Coronary artery (tissue), 2 donors: ENCODE measurements at regions not wholly inside any gene's neighbourhood (a gene's known extent, or its start where the extent isn't known, plus 50 kb on each side); places are given as distances from the start of the nearest gene placed in this dataset.

Experiments used
- DNase-seq: peaks from one replicate; pipeline ENCODE4 v3.0.0-alpha.2; 2017; ENCODE audit warnings: low spot score
- H3K27ac ChIP-seq, 2 donors: fragments of 200-600 bp; sonication (generic); one replicate each; pipeline ENCODE4 v1.5.1; 2016 to 2019
- H3K4me3 ChIP-seq: fragments of 200-600 bp; sonication (generic); 2 replicates; pipeline ENCODE4 v1.5.1; 2016; ENCODE audit warnings: mild to moderate bottlenecking, moderate library complexity
- CTCF ChIP-seq: fragments of 200-600 bp; sonication (generic); IDR thresholded peaks from one replicate; pipeline ENCODE4 v1.5.1; 2019; ENCODE audit warnings: antibody characterized with exemption

GRCh38 chr2:18731666-18732065, 142.3 kb upstream of the NT5C1B start:
- no peak overlapping the region for H3K4me3 ChIP-seq
- no peak for DNase-seq
- no peak overlapping the region for H3K27ac ChIP-seq
- TF ChIP-seq CTCF: no peak

GRCh38 chr2:18724371-18725145, 135.2 kb upstream of the NT5C1B start:
- no peak for DNase-seq
- TF ChIP-seq CTCF: no peak
- Histone ChIP-seq H3K27ac (no peak overlapping the region), H3K4me3 (no peak overlapping the region)

GRCh38 chr2:18723219-18723618, 133.8 kb upstream of the NT5C1B start:
- H3K27ac ChIP-seq: no peak overlapping the region
- TF ChIP-seq CTCF: no peak
- H3K4me3 ChIP-seq: no peak overlapping the region
- DNase-seq: no peak

GRCh38 chr2:18722101-18722500, 132.7 kb upstream of the NT5C1B start:
- peak overlapping the region; percentile 55 to 77 for H3K27ac ChIP-seq
- H3K4me3 ChIP-seq: no peak overlapping the region
- no peak for DNase-seq
- TF ChIP-seq CTCF: no peak

GRCh38 chr2:18721038-18721922, 131.9 kb upstream of the NT5C1B start:
- peak overlapping the region; percentile 55 to 77 for H3K27ac ChIP-seq
- no peak for DNase-seq
- no peak for TF ChIP-seq CTCF
- no peak overlapping the region for H3K4me3 ChIP-seq

- no peak overlapping the region for H3K4me3 ChIP-seq
- peak overlapping the region; percentile 55 to 77 for H3K27ac ChIP-seq
- no peak for TF ChIP-seq CTCF
- no peak for DNase-seq
These were observed 130.8 kb upstream of the NT5C1B start for GRCh38 chr2:18719978-18720775.
